ENCODE measurements at regions not wholly inside any gene's neighbourhood (a gene's known extent, or its start where the extent isn't known, plus 50 kb on each side); places are given as distances from the start of the nearest gene placed in this dataset.

DNA sequence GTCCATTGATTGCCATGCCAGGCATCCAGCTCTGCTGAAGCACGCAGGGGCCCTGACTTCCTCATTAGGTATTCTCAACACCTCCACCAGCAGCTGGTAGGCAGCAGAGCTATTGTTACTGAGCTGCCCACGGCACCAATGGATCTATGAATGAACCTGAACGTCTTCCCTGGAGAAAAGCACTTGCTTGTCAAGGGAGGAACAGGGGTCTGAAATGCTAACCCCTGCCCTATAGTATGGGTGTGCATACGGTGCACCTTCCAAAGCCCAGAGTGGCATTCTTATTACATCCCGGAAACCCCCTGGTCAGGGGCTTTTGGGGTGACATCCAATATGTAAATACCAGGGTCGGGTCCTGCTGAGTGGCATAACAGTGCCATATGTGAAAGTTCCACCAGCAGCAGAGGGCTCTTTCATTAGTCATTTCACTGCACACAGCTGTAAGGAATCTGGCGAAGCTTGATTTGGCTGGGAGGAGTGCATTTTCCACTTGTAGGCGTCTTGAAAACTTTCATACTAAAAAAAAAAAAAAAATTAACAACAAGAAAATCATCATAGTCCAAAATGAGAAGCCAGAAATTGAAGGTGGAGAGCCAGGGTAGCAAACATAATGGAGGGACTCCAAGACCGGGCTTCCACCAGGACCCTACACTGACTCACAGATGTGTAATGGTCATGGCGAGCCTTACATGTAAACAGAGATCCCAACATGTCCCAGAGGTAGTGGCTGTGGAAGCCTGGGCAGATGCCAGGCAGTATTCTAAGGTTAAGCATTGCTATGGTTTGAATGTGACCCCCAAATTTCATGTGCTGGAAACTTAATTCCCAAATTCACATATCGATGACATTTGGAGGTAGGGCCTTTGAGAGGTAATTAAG, 58.8 kb upstream of the PRDX6 start:
- dilution Hi-C loops (cut with HindIII; ENCODE audit: low sequenced_read_pairs, unreplicated experiment): no loop called here

More for the DNA sequence above, 58.8 kb upstream of the PRDX6 start:
- Histone ChIP-seq H2BK15ac (ENCODE audit: low read depth, low read length) (no peak overlapping the region), H3K23ac (ENCODE audit: low read depth, low read length) (no peak overlapping the region), H3K18ac (ENCODE audit: low read depth, low read length) (no peak overlapping the region), H4K91ac (ENCODE audit: insufficient read depth, low read depth, low read length) (no peak overlapping the region; the same call in 1 of the 2 replicates), H2AK9ac (replicated peaks; ENCODE audit: low read depth, low read length, poor library complexity) (no peak overlapping the region), H3K4me2 (ENCODE audit: low read depth, low read length) (no peak overlapping the region), H3K27me3 (ENCODE audit: control insufficient read depth, insufficient read depth, low read length) (no peaks in the 10 kb centered on the region), H2BK5ac (ENCODE audit: low read depth, low read length, poor library complexity, severe bottlenecking) (no peak overlapping the region), H3K4me3 (ENCODE audit: insufficient read depth, low read depth, low read length) (no peak overlapping the region), H3K56ac (ENCODE audit: extremely low read depth, insufficient read depth, low read length) (no peak overlapping the region), H2BK120ac (ENCODE audit: low read depth, low read length) (no peak overlapping the region), H3K9me1 (ENCODE audit: insufficient read depth, low read length) (peaks cover 3% of the 10 kb centered on the region; the same call in 1 of the 2 replicates), H4K5ac (ENCODE audit: low read depth, low read length) (no peak overlapping the region), H2AK5ac (ENCODE audit: low read depth, low read length) (no peak overlapping the region), H3K9me3 (ENCODE audit: control insufficient read depth, insufficient read depth, low read length) (no peaks in the 10 kb centered on the region), H3K4me1 (ENCODE audit: control insufficient read depth, insufficient read depth, low read length) (peaks cover 3% of the 10 kb centered on the region; the same call in 1 of the 2 replicates), H3K79me1 (ENCODE audit: low read depth in 1 of 2, low read length in 2 of 2) (no peaks in the 10 kb centered on the region; a peak in 1 of 4 replicates), H2BK20ac (ENCODE audit: low read depth, low read length) (no peak overlapping the region), H4K20me1 (ENCODE audit: insufficient read depth, low read length) (no peaks in the 10 kb centered on the region), H4K8ac (ENCODE audit: low read depth in 2 of 2, low read length in 2 of 2) (no peak overlapping the region), H3K14ac (replicated peaks; ENCODE audit: low read depth, low read length) (no peak overlapping the region), H3K27ac (ENCODE audit: insufficient read depth, low read length) (no peak overlapping the region), H3K4ac (ENCODE audit: low read depth, low read length) (no peak overlapping the region), H3K9ac (ENCODE audit: low read depth, low read length) (no peak overlapping the region), H3K36me3 (ENCODE audit: control insufficient read depth, insufficient read depth, low read length) (peaks cover 4% of the 10 kb centered on the region; the same call in 1 of the 2 replicates), H2AFZ (replicated peaks; ENCODE audit: low read length, poor library complexity) (no peak overlapping the region)
- TF ChIP-seq MAZ (IDR thresholded peaks at IDR 0.05; ENCODE audit: borderline replicate concordance, low read depth, low read length) (no peak), POLR2A (IDR thresholded peaks at IDR 0.05; ENCODE audit: low read depth, low read length) (no peak), MXI1 (IDR thresholded peaks at IDR 0.05; ENCODE audit: borderline replicate concordance, low read depth, low read length) (no peak), SMC3 (IDR thresholded peaks at IDR 0.05; ENCODE audit: low read depth, low read length) (no peak), BHLHE40 (IDR thresholded peaks at IDR 0.05; ENCODE audit: low read depth, low read length) (no peak), RCOR1 (IDR thresholded peaks at IDR 0.05; ENCODE audit: insufficient replicate concordance, low read length) (no peak), MAFK (IDR thresholded peaks at IDR 0.05; ENCODE audit: low read depth, low read length) (no peak), CEBPB (IDR thresholded peaks at IDR 0.05; ENCODE audit: low read depth, low read length) (no peak), NFE2L2 (IDR thresholded peaks at IDR 0.05; ENCODE audit: low read depth, low read length) (no peak), RFX5 (IDR thresholded peaks at IDR 0.05; ENCODE audit: low read depth, low read length) (no peak)
- TF ChIP-seq, protein P1, sequence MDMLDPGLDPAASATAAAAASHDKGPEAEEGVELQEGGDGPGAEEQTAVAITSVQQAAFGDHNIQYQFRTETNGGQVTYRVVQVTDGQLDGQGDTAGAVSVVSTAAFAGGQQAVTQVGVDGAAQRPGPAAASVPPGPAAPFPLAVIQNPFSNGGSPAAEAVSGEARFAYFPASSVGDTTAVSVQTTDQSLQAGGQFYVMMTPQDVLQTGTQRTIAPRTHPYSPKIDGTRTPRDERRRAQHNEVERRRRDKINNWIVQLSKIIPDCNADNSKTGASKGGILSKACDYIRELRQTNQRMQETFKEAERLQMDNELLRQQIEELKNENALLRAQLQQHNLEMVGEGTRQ (IDR thresholded peaks at IDR 0.05; ENCODE audit: low read depth, low read length): no peak
- TF ChIP-seq, protein P2, sequence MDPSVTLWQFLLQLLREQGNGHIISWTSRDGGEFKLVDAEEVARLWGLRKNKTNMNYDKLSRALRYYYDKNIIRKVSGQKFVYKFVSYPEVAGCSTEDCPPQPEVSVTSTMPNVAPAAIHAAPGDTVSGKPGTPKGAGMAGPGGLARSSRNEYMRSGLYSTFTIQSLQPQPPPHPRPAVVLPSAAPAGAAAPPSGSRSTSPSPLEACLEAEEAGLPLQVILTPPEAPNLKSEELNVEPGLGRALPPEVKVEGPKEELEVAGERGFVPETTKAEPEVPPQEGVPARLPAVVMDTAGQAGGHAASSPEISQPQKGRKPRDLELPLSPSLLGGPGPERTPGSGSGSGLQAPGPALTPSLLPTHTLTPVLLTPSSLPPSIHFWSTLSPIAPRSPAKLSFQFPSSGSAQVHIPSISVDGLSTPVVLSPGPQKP (IDR thresholded peaks at IDR 0.05; ENCODE audit: borderline replicate concordance, low read depth, low read length): no peak
- in situ Hi-C loops (cut with MboI; ENCODE audit: low sequenced_read_pairs): loop anchor here (5.0 to 10.0 kb wide), 2 partner anchors 594 to 671 kb away; no protein-coding TSS in a partner anchor
- WGBS, 2 experiments (ENCODE audit: extremely low coverage in 2 of 2, insufficient read length in 1 of 2): no CpG with 5 or more reads among the region's 11 CpGs
- BruUV-seq (replicated peaks): no TSS peak
- intact Hi-C loops (cut with micrococcal nuclease): no loop called here
- CTCF ChIA-PET: interaction anchor here (0.5 to 0.7 kb wide), 2 partner anchors 117 to 468 kb away, joined by 3 to 5 read pairs; no protein-coding TSS in a partner anchor
- peak; percentile 45 for DNase-seq
- no peak for ATAC-seq (ENCODE audit: low read depth)
- POLR2A ChIA-PET (ENCODE audit: unreplicated experiment): interaction anchor here (0.6 kb wide), 2 partner anchors 161 to 508 kb away, joined by 5 to 6 read pairs; no protein-coding TSS in a partner anchor

Data from IMR-90 (cell line).